Fibroblast of lung (primary cell): ENCODE measurements at regions not wholly inside any gene's neighbourhood (a gene's known extent, or its start where the extent isn't known, plus 50 kb on each side); places are given as distances from the start of the nearest gene placed in this dataset.

Experiments
- EZH2 ChIP-seq: IDR thresholded peaks from 2 replicates; pipeline ENCODE4 v1.5.1; 2012; ENCODE audit warnings: low read length, control low read depth, mild to moderate bottlenecking; ENCODE audit errors: missing control alignments
- TF ChIP-seq, protein P1 (sequence below), 2 donors: IDR thresholded peaks in 1 of 2; conservative IDR thresholded peaks in 1 of 2; 1 replicate in 1 of 2; 2 replicates in 1 of 2; pipeline ENCODE4 v1.5.1; 2011 to 2012; ENCODE audit warnings: low read length in 2 of 2, control low read depth in 1 of 2, inconsistent platforms in 1 of 2, low read depth in 1 of 2, mild to moderate bottlenecking in 1 of 2

DNA sequence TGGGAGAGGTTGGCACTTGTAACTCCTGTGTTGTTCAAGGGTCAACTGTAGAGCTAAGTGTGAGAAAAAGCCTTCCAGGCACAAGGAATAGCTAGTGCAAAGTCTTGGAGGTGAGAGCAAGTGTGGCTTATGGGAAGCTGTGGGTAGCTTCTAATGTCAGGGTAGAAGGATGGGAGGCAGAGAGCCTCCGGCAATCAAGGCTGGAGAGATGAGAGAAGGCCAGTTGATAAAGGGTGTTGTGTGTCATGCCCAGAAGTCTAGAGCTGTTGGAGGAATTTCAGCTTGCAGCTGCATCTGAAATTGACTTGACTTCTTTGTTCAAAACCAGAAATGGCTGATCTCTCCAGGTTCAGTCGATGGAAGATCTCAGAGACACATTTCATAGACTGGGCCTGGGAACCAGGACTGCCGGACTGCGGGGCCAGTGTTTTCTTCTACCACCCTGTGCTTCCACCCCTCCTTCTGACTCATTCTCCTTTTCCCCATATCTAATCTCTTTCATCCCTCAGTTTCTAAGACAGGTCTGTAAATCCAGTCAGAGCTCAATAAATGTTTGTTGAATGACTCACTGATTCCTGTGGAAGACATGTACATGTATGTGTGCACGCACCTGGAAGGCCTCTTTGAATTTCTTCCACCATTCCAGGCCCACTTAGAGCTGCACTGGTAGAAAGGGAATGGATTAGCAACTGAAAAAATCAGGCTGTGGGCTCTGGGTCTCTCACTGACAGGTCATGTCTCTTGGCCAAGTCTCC is 67.8 kb upstream of the KLF4 start:
- TF ChIP-seq, protein P1, sequence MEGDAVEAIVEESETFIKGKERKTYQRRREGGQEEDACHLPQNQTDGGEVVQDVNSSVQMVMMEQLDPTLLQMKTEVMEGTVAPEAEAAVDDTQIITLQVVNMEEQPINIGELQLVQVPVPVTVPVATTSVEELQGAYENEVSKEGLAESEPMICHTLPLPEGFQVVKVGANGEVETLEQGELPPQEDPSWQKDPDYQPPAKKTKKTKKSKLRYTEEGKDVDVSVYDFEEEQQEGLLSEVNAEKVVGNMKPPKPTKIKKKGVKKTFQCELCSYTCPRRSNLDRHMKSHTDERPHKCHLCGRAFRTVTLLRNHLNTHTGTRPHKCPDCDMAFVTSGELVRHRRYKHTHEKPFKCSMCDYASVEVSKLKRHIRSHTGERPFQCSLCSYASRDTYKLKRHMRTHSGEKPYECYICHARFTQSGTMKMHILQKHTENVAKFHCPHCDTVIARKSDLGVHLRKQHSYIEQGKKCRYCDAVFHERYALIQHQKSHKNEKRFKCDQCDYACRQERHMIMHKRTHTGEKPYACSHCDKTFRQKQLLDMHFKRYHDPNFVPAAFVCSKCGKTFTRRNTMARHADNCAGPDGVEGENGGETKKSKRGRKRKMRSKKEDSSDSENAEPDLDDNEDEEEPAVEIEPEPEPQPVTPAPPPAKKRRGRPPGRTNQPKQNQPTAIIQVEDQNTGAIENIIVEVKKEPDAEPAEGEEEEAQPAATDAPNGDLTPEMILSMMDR (conservative IDR thresholded peaks at IDR 0.05 in 1 of 2, IDR thresholded peaks at IDR 0.05 in 1 of 2; ENCODE audit: low read depth in 1 of 2, low read length in 2 of 2) = no peak
- TF ChIP-seq EZH2 = no peak
